ENCODE measurements at regions not wholly inside any gene's neighbourhood (a gene's known extent, or its start where the extent isn't known, plus 50 kb on each side); places are given as distances from the start of the nearest gene placed in this dataset.

GRCh38 chr1:190762325-190762724 lies 284.7 kb upstream of the BRINP3 start:
- DNase-seq (ENCODE audit: low read depth, low spot score) = no peak
- no peak for TF ChIP-seq TCF7L2 (IDR thresholded peaks at IDR 0.05; ENCODE audit: low read depth, low read length)
- no peak for TF ChIP-seq POLR2AphosphoS5 (IDR thresholded peaks at IDR 0.05; ENCODE audit: low read depth, low read length)
- TF ChIP-seq REST (IDR thresholded peaks at IDR 0.05; ENCODE audit: insufficient read depth in 1 of 2, low read depth in 2 of 2, low read length in 1 of 2) = no peak
- TF ChIP-seq SIN3A (IDR thresholded peaks at IDR 0.05; ENCODE audit: borderline replicate concordance, insufficient read depth, low read depth, low read length) = no peak
- TF ChIP-seq CTCF (IDR thresholded peaks at IDR 0.05) = no peak
- Histone ChIP-seq H3K4me1 (ENCODE audit: control insufficient read depth, insufficient read depth, low read length) (no peaks in the 10 kb centered on the region), H3K4me3 (ENCODE audit: low read depth in 2 of 2, low read length in 2 of 2) (no peak overlapping the region), H3K9me3 (ENCODE audit: control insufficient read depth, insufficient read depth, low read depth, low read length) (no peaks in the 10 kb centered on the region), H3K27me3 (ENCODE audit: control insufficient read depth, insufficient read depth, low read length) (no peaks in the 10 kb centered on the region), H3K27ac (ENCODE audit: low read length) (no peak overlapping the region), H3K36me3 (ENCODE audit: control insufficient read depth, insufficient read depth, low read length) (no peaks in the 10 kb centered on the region; the same call in 1 of the 2 replicates)
- BruUV-seq (replicated peaks) = no TSS peak
- ChIA-PET POLR2A (no interaction called here), CTCF (no interaction called here)
- ATAC-seq = no peak
- in situ Hi-C loops (cut with HindIII; ENCODE audit: low pct_unique_long_range_greater_than_20kb, low sequenced_read_pairs) (no loop called here), intact Hi-C loops (cut with micrococcal nuclease; ENCODE audit: unreplicated experiment) (no loop called here)

GRCh38 chr1:190792873-190793272 lies 315.2 kb upstream of the BRINP3 start:
- no peak overlapping the region for H3K27ac ChIP-seq (ENCODE audit: low read length)
- no peaks in the 10 kb centered on the region for H3K9me3 ChIP-seq (ENCODE audit: control insufficient read depth, insufficient read depth, low read depth, low read length)
- in situ Hi-C loops (cut with HindIII; ENCODE audit: low pct_unique_long_range_greater_than_20kb, low sequenced_read_pairs) = no loop called here
- H3K4me3 ChIP-seq (ENCODE audit: low read depth in 2 of 2, low read length in 2 of 2) = no peak overlapping the region
- ChIA-PET CTCF (no interaction called here), POLR2A (no interaction called here)
- no peaks in the 10 kb centered on the region for H3K27me3 ChIP-seq (ENCODE audit: control insufficient read depth, insufficient read depth, low read length)
- no peaks in the 10 kb centered on the region for H3K4me1 ChIP-seq (ENCODE audit: control insufficient read depth, insufficient read depth, low read length)
- DNase-seq (ENCODE audit: low read depth, low spot score) (no peak), ATAC-seq (no peak)
- TF ChIP-seq POLR2AphosphoS5 (IDR thresholded peaks at IDR 0.05; ENCODE audit: low read depth, low read length) (no peak), TCF7L2 (IDR thresholded peaks at IDR 0.05; ENCODE audit: low read depth, low read length) (no peak), SIN3A (IDR thresholded peaks at IDR 0.05; ENCODE audit: borderline replicate concordance, insufficient read depth, low read depth, low read length) (no peak), REST (IDR thresholded peaks at IDR 0.05; ENCODE audit: insufficient read depth in 1 of 2, low read depth in 2 of 2, low read length in 1 of 2) (no peak), CTCF (IDR thresholded peaks at IDR 0.05) (no peak)
- intact Hi-C loops (cut with micrococcal nuclease; ENCODE audit: unreplicated experiment) = no loop called here
- no TSS peak for BruUV-seq (replicated peaks)
- H3K36me3 ChIP-seq (ENCODE audit: control insufficient read depth, insufficient read depth, low read length) = no peaks in the 10 kb centered on the region
